Liver (tissue), 8 donors: ENCODE measurements at regions not wholly inside any gene's neighbourhood (a gene's known extent, or its start where the extent isn't known, plus 50 kb on each side); places are given as distances from the start of the nearest gene placed in this dataset.

Source experiments
- DNase-seq: peaks from one replicate; pipeline ENCODE4 v3.0.0-alpha.2; 2017; ENCODE audit warnings: low spot score
- H3K27ac ChIP-seq, 2 donors: one replicate each; pipeline ENCODE4 v1.7.0; 2013; ENCODE audit warnings: inconsistent platforms in 2 of 2, low read length in 2 of 2, control low read depth in 1 of 2, low read depth in 1 of 2, mild to moderate bottlenecking in 1 of 2
- H3K27me3 ChIP-seq, 4 donors: one replicate each; pipeline versions ENCODE4 v1.6.1 to v1.7.0; 2013; ENCODE audit warnings: low read length in 3 of 4, inconsistent platforms in 1 of 4, mild to moderate bottlenecking in 1 of 4, moderate library complexity in 1 of 4; ENCODE audit not compliant: control insufficient read depth in 4 of 4, insufficient read depth in 4 of 4
- H3K36me3 ChIP-seq, 4 donors: one replicate each; pipeline versions ENCODE4 v1.6.1 to v1.7.0; 2013; ENCODE audit warnings: low read length in 3 of 4, mild to moderate bottlenecking in 3 of 4, low read depth in 1 of 4, moderate library complexity in 1 of 4; ENCODE audit not compliant: control insufficient read depth in 4 of 4, insufficient read depth in 3 of 4
- H3K4me1 ChIP-seq, 4 donors: one replicate each; pipeline versions ENCODE4 v1.6.1 to v1.7.0; 2013; ENCODE audit warnings: low read length in 3 of 4, mild to moderate bottlenecking in 3 of 4, moderate library complexity in 1 of 4; ENCODE audit not compliant: control insufficient read depth in 4 of 4, insufficient read depth in 4 of 4
- H3K4me3 ChIP-seq, 3 donors: one replicate each; pipeline versions ENCODE4 v1.6.1 to v1.7.0; 2013; ENCODE audit warnings: low read length in 3 of 3, control low read depth in 1 of 3, low read depth in 1 of 3, mild to moderate bottlenecking in 1 of 3
- H3K9ac ChIP-seq, 2 donors: one replicate each; pipeline ENCODE4 v1.7.0; 2013; ENCODE audit warnings: low read length in 2 of 2, mild to moderate bottlenecking in 2 of 2, moderate library complexity in 2 of 2, control low read depth in 1 of 2, low read depth in 1 of 2
- H3K9me3 ChIP-seq, 4 donors: one replicate each; pipeline versions ENCODE4 v1.6.1 to v1.7.0; 2013; ENCODE audit warnings: low read length in 3 of 4; ENCODE audit not compliant: control insufficient read depth in 4 of 4
- EGR1 ChIP-seq, 2 donors: IDR thresholded peaks; 2 replicates each; pipeline ENCODE4 v1.6.1; 2016 to 2018; ENCODE audit warnings: antibody characterized with exemption in 2 of 2, low read depth in 2 of 2
- FOXA1 ChIP-seq: IDR thresholded peaks from 2 replicates; pipeline ENCODE4 v1.6.1; 2016; ENCODE audit warnings: antibody characterized with exemption
- FOXA2 ChIP-seq: IDR thresholded peaks from 2 replicates; pipeline ENCODE4 v1.6.1; 2016; ENCODE audit warnings: antibody characterized with exemption
- GABPA ChIP-seq, 2 donors: IDR thresholded peaks in 1 of 2; conservative IDR thresholded peaks in 1 of 2; 2 replicates each; pipeline ENCODE4 v1.6.1; 2016; ENCODE audit warnings: antibody characterized with exemption in 2 of 2, mild to moderate bottlenecking in 1 of 2, moderate library complexity in 1 of 2
- HNF4G ChIP-seq: IDR thresholded peaks from 2 replicates; pipeline ENCODE4 v1.6.1; 2016; ENCODE audit warnings: antibody characterized with exemption
- JUND ChIP-seq, 2 donors: IDR thresholded peaks; 2 replicates each; pipeline ENCODE4 v1.6.1; 2016; ENCODE audit warnings: antibody characterized with exemption in 2 of 2
- NR2F2 ChIP-seq: IDR thresholded peaks from 2 replicates; pipeline ENCODE4 v1.6.1; 2016; ENCODE audit warnings: antibody characterized with exemption
- RAD21 ChIP-seq, 2 donors: IDR thresholded peaks; 2 replicates each; pipeline ENCODE4 v1.6.1; 2016; ENCODE audit warnings: antibody characterized with exemption in 2 of 2, mild to moderate bottlenecking in 2 of 2
- RXRA ChIP-seq, 2 donors: IDR thresholded peaks; 2 replicates each; pipeline ENCODE4 v1.6.1; 2017 to 2018; ENCODE audit warnings: antibody characterized with exemption in 2 of 2, mild to moderate bottlenecking in 1 of 2
- SP1 ChIP-seq: IDR thresholded peaks from 2 replicates; pipeline ENCODE4 v1.6.1; 2018; ENCODE audit warnings: antibody characterized with exemption, mild to moderate bottlenecking
- TAF1 ChIP-seq: conservative IDR thresholded peaks from 2 replicates; pipeline ENCODE4 v1.6.1; 2016; ENCODE audit warnings: antibody characterized with exemption, mild to moderate bottlenecking
- WGBS: extraction: QIAGEN DNeasy Blood & Tissue Kit; methylation state at CpG from one replicate; pipeline ENCODE4 v1.1.7; 2013; 5-methylcytosine and 5-hydroxymethylcytosine counted together
- TF ChIP-seq, protein P1 (sequence below): IDR thresholded peaks from 2 replicates; pipeline ENCODE4 v1.6.1; 2016; ENCODE audit warnings: antibody characterized with exemption
- TF ChIP-seq, protein P2 (sequence below): IDR thresholded peaks from 2 replicates; pipeline ENCODE4 v1.6.1; 2016; ENCODE audit warnings: antibody characterized with exemption
- TF ChIP-seq, protein P3 (sequence below): IDR thresholded peaks from 2 replicates; pipeline ENCODE4 v1.6.1; 2016; ENCODE audit warnings: antibody characterized with exemption, mild to moderate bottlenecking
- TF ChIP-seq, protein P4 (sequence below): fragments of 150-350 bp; IDR thresholded peaks from 2 replicates; pipeline ENCODE4 v1.5.1; 2017; ENCODE audit warnings: improper control_type of control experiment, low read depth, low read length; ENCODE audit not compliant: missing input control
- TF ChIP-seq, protein P5 (sequence below): IDR thresholded peaks from 2 replicates; pipeline ENCODE4 v1.6.1; 2016; ENCODE audit warnings: antibody characterized with exemption
- donor health status: healthy.
- donor health status: healthy.
- donor health status: healthy.
- donor health status: healthy.
- donor health status: healthy.

DNA sequence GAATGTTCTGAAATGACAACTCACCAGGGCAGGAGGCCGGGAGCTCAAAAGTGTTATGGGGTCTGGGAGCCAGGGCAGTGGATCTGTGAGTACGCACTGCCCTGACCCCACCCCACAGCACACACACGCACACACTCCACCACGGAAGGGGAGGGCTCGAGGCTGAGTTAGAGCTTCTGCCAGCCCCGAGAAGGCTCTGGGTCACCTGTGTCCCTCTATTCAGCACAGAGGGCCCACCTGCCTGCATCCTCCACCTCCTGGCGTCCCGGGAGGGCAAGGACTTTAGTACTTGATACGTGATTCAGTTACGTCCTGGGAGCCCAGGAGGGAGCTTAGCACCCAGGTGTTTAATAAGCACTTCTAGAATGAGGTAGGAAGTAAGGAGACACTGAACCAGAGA, 190.0 kb upstream of the GPR12 start:
- no peak for DNase-seq
- peaks cover 5 to 26% (median 19%) of the 10 kb centered on the region in 4 donors for H3K4me1 ChIP-seq
- no peak overlapping the region for H3K9ac ChIP-seq
- no peaks in the 10 kb centered on the region for H3K9me3 ChIP-seq
- no peak overlapping the region for H3K4me3 ChIP-seq
- TF ChIP-seq SP1, result no peak
- TF ChIP-seq, protein P1, sequence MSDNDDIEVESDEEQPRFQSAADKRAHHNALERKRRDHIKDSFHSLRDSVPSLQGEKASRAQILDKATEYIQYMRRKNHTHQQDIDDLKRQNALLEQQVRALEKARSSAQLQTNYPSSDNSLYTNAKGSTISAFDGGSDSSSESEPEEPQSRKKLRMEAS, result no peak
- TF ChIP-seq RAD21 (IDR thresholded peaks at IDR 0.05), result no peak
- TF ChIP-seq TAF1, result no peak
- no peak for TF ChIP-seq FOXA2
- TF ChIP-seq, protein P2, sequence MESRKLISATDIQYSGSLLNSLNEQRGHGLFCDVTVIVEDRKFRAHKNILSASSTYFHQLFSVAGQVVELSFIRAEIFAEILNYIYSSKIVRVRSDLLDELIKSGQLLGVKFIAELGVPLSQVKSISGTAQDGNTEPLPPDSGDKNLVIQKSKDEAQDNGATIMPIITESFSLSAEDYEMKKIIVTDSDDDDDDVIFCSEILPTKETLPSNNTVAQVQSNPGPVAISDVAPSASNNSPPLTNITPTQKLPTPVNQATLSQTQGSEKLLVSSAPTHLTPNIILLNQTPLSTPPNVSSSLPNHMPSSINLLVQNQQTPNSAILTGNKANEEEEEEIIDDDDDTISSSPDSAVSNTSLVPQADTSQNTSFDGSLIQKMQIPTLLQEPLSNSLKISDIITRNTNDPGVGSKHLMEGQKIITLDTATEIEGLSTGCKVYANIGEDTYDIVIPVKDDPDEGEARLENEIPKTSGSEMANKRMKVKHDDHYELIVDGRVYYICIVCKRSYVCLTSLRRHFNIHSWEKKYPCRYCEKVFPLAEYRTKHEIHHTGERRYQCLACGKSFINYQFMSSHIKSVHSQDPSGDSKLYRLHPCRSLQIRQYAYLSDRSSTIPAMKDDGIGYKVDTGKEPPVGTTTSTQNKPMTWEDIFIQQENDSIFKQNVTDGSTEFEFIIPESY, result no peak
- no peak for TF ChIP-seq JUND (IDR thresholded peaks at IDR 0.05)
- no peak for TF ChIP-seq GABPA (IDR thresholded peaks at IDR 0.05 in 1 of 2, conservative IDR thresholded peaks at IDR 0.05 in 1 of 2)
- TF ChIP-seq EGR1 (IDR thresholded peaks at IDR 0.05; ENCODE audit: low read depth in 2 of 2), result no peak
- no peak for TF ChIP-seq NR2F2
- H3K27me3 ChIP-seq, result no peaks in the 10 kb centered on the region
- 89% methylated on average over 10 of the region's 10 CpGs for WGBS
- H3K27ac ChIP-seq, result peak overlapping the region; percentile 89 to 95
- H3K36me3 ChIP-seq, result no peaks in the 10 kb centered on the region

DNA sequence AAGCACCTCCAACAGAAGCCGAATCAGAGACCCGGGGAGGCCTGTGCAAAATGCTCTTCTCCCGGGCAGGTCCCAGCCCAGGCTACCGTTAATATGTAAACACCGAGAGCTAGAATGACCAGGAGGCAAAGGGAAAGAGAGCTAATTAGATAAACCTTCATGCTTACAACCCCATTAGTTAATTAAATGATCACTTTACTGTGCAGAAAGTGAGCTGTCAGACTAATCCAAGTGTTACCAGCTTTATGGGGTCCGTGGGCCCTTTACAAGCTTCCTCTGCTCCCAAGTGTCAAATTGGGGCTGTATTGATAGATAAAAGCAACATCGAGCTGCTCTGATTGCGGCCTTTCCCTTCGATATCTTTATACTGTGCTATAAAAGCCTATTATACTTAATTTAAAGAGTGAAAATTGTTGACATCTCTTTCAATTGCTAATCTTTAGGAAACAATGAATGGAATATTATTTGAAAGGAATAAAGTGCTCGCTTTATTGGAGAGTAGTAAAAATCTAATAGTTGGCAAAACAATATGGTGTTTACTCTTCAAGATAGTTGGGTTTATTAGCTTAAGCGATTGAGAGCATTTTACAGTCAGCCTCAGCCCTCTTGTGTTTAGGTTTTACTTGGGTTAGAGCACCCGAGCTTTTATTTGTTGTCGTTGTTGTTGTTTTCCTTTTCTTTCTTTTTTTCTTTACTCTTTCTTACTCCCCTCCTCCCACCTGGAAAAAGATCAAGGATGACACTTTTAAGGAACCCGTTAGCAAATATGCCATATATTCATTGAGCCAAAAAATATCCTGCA, 189.3 kb upstream of the GPR12 start:
- Histone ChIP-seq H3K9me3 (no peaks in the 10 kb centered on the region), H3K27me3 (no peaks in the 10 kb centered on the region), H3K36me3 (no peaks in the 10 kb centered on the region), H3K4me1 (peaks cover 5 to 26% (median 19%) of the 10 kb centered on the region in 4 donors), H3K4me3 (no peak overlapping the region), H3K27ac (no peak overlapping the region), H3K9ac (peak overlapping the region in 1 of 2 donors; percentile 10)
- no peak for TF ChIP-seq RAD21 (IDR thresholded peaks at IDR 0.05)
- TF ChIP-seq TAF1, result no peak
- TF ChIP-seq, protein P3, sequence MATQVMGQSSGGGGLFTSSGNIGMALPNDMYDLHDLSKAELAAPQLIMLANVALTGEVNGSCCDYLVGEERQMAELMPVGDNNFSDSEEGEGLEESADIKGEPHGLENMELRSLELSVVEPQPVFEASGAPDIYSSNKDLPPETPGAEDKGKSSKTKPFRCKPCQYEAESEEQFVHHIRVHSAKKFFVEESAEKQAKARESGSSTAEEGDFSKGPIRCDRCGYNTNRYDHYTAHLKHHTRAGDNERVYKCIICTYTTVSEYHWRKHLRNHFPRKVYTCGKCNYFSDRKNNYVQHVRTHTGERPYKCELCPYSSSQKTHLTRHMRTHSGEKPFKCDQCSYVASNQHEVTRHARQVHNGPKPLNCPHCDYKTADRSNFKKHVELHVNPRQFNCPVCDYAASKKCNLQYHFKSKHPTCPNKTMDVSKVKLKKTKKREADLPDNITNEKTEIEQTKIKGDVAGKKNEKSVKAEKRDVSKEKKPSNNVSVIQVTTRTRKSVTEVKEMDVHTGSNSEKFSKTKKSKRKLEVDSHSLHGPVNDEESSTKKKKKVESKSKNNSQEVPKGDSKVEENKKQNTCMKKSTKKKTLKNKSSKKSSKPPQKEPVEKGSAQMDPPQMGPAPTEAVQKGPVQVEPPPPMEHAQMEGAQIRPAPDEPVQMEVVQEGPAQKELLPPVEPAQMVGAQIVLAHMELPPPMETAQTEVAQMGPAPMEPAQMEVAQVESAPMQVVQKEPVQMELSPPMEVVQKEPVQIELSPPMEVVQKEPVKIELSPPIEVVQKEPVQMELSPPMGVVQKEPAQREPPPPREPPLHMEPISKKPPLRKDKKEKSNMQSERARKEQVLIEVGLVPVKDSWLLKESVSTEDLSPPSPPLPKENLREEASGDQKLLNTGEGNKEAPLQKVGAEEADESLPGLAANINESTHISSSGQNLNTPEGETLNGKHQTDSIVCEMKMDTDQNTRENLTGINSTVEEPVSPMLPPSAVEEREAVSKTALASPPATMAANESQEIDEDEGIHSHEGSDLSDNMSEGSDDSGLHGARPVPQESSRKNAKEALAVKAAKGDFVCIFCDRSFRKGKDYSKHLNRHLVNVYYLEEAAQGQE, result no peak
- TF ChIP-seq, protein P2, result no peak
- TF ChIP-seq FOXA1, result no peak
- no peak for TF ChIP-seq GABPA (IDR thresholded peaks at IDR 0.05 in 1 of 2, conservative IDR thresholded peaks at IDR 0.05 in 1 of 2)
- no peak for TF ChIP-seq NR2F2
- TF ChIP-seq, protein P1, result no peak
- TF ChIP-seq, protein P4, sequence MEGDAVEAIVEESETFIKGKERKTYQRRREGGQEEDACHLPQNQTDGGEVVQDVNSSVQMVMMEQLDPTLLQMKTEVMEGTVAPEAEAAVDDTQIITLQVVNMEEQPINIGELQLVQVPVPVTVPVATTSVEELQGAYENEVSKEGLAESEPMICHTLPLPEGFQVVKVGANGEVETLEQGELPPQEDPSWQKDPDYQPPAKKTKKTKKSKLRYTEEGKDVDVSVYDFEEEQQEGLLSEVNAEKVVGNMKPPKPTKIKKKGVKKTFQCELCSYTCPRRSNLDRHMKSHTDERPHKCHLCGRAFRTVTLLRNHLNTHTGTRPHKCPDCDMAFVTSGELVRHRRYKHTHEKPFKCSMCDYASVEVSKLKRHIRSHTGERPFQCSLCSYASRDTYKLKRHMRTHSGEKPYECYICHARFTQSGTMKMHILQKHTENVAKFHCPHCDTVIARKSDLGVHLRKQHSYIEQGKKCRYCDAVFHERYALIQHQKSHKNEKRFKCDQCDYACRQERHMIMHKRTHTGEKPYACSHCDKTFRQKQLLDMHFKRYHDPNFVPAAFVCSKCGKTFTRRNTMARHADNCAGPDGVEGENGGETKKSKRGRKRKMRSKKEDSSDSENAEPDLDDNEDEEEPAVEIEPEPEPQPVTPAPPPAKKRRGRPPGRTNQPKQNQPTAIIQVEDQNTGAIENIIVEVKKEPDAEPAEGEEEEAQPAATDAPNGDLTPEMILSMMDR, result no peak
- TF ChIP-seq JUND (IDR thresholded peaks at IDR 0.05), result no peak
- TF ChIP-seq EGR1 (IDR thresholded peaks at IDR 0.05; ENCODE audit: low read depth in 2 of 2), result no peak
- TF ChIP-seq HNF4G, result no peak
- TF ChIP-seq, protein P5, sequence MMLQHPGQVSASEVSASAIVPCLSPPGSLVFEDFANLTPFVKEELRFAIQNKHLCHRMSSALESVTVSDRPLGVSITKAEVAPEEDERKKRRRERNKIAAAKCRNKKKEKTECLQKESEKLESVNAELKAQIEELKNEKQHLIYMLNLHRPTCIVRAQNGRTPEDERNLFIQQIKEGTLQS, result no peak
- no peak for TF ChIP-seq RXRA (IDR thresholded peaks at IDR 0.05)
- no peak for TF ChIP-seq FOXA2
- no peak for TF ChIP-seq SP1
- WGBS, result 62% methylated on average over 14 of the region's 14 CpGs
- DNase-seq, result no peak
